GM12891 (cell line): ENCODE measurements at regions not wholly inside any gene's neighbourhood (a gene's known extent, or its start where the extent isn't known, plus 50 kb on each side); places are given as distances from the start of the nearest gene placed in this dataset.
"Not testable (repeated sequence)": the region's sequence is repeated elsewhere in the genome, so short reads cannot be mapped to it uniquely, and the experiment has no call there.

ENCODE experiments used
- DNase-seq: peaks from one replicate; pipeline ENCODE4 v3.0.0; 2011; ENCODE audit warnings: low spot score; ENCODE audit not compliant: insufficient read length
- FAIRE-seq: peaks from 2 replicates; lab custom pipeline; 2011; peaks lifted over from hg19 to GRCh38; lab: Jason Lieb, UNC
- PAX5 ChIP-seq: IDR thresholded peaks from 2 replicates; pipeline ENCODE4 v1.6.1; 2011; ENCODE audit warnings: low read length, moderate library complexity, mild to moderate bottlenecking; ENCODE audit not compliant: insufficient read depth, severe bottlenecking
- POLR2A ChIP-seq: IDR thresholded peaks from 2 replicates; pipeline ENCODE4 v1.6.1; 2011; ENCODE audit warnings: low read depth, low read length, control low read depth
- POLR2AphosphoS5 ChIP-seq: IDR thresholded peaks from 2 replicates; pipeline ENCODE4 v1.6.1; 2011; ENCODE audit warnings: low read depth, low read length, control low read depth
- POU2F2 ChIP-seq: IDR thresholded peaks from 2 replicates; pipeline ENCODE4 v1.6.1; 2011; ENCODE audit warnings: low read depth, mild to moderate bottlenecking, control low read depth, low read length, moderate library complexity
- SPI1 ChIP-seq: IDR thresholded peaks from 2 replicates; pipeline ENCODE4 v1.6.1; 2011; ENCODE audit warnings: low read depth, low read length, control low read depth
- TAF1 ChIP-seq: IDR thresholded peaks from 2 replicates; pipeline ENCODE4 v1.6.1; 2011; ENCODE audit warnings: low read depth, low read length, control low read depth

DNA sequence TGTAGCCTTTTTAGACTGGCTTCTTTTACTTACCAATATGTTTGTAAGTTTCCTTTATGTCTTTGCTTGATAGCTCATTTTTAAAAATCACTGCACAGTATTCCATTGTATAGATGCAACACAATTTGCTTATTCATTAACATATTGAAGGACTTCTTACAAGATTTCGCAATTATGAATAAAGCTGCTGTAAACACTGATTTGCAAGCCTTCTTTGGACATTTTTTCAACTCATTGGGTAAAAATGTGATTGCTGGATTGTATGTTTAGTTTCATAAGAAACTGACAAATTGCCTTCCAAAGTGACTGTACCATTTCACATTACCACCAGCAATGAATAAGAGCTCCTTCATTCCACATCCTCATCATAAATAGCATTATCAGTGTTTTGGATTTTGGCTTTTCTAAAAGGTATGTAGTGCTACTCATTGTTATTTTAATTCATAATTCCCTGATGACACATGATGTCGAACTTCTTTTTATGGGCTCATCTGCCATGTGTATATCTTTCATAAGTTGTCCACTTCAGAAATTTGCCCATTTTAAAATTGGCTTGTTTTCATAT lies 80.7 kb downstream of the TFAP2B start:
- TF ChIP-seq TAF1 (no peak), SPI1 (no peak), PAX5 (no peak), POU2F2 (no peak), POLR2A (no peak), POLR2AphosphoS5 (no peak)
- no peak for DNase-seq
- FAIRE-seq = no peak

DNA sequence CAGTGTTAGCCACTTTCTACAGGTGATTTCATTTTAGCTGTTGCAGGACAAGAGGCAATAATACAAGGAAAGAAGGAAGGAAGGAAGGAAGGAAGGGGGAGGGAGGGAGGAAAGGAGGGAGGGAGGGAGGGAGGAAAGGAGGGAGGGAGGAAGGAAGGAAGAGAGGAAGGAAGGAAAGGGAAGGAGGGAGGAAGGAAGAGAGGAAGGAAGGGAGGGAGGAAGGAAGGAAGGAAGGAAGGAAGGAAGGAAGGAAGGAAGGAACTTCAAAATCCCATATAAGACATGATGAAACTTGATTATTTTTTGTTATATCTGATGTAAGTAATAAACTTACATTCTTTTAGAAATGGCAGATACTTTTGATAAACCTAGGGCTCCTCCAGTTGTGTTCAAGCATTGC lies 83.6 kb downstream of the TFAP2B start:
- TF ChIP-seq PAX5 (no peak), TAF1 (no peak), POLR2A (no peak), SPI1 (no peak)
- no peak for FAIRE-seq
- no peak for DNase-seq

DNA sequence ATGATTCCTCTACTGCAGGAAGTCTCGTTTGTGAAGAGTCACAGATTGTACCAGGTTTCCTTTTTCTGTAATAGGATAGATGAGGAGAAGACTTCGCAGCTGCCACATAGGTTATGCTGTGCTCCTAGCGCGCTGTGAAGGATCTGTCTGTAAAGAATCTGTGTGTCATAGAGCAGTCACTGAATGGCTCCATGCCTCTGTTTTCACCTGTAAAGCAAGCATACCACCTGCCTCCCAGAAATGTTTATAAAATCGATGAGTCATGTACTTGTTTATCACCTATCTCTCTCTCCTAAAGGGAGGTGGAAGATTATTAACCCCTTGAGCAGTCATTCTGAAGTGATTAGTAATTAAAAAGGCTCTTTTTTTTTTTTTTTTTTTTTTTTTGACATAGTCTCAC lies 86.6 kb downstream of the TFAP2B start:
- no peak for TF ChIP-seq POLR2A
- TF ChIP-seq POU2F2 = no peak
- TF ChIP-seq POLR2AphosphoS5 = no peak
- no peak for TF ChIP-seq PAX5
- no peak for TF ChIP-seq SPI1
- no peak for TF ChIP-seq TAF1
- no peak for DNase-seq
- no peak for FAIRE-seq

DNA sequence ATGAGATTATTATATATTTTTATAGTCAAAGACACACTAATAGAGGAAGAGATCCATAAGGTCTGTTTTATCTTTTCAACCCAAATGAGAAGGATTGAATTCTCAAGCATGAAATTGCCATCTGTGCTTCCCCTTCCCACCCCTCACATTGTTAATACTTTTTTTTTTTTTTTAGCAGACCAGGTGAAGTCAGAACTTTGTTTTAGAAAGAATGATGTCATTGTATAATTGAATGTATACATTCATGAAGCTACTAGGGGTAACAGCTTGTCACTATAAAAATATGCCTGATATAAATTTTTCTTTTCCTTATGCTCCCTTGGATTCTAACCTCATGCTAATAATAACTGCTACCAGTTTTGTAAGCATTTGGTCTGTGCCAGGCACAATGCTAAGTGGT lies 88.9 kb downstream of the TFAP2B start:
- no peak for TF ChIP-seq POLR2A
- no peak for TF ChIP-seq SPI1
- TF ChIP-seq POU2F2 = no peak
- no peak for TF ChIP-seq POLR2AphosphoS5
- TF ChIP-seq PAX5 = no peak
- no peak for TF ChIP-seq TAF1
- DNase-seq (no peak), FAIRE-seq (no peak)

DNA sequence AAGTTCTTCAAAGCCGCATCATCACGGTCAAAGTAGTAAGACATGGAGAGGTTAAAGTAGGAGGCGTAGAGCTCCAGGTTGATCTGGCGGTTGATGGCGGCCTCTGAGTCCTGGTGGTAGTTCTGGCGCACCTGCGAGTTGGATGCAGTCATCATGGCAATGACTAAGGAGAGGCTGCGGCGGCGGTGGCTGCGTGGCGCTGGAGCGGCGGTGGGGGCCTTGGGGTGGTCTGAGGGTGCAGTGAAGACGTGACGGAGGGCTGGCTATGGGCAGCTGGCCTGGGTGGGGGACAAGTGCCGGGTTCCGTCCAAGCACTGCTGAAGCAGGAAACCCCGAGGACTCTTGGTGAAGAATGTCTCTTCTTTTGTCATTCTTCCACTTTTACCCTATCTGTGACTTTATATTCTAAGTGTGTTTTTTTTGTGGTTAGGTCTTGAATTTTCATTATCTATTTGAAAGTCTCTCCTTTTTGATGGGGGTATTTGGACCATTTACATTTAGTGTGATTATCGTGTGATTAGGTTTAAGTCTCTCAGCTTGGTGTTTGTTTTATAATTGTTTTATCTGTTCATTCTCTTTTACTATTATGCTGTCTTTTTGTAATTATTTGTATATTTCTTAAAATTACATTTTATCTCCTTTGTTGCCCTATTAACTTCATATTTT lies 94.6 kb downstream of the TFAP2B start:
- DNase-seq (no peak), FAIRE-seq (no peak)
- TF ChIP-seq SPI1 (no peak), PAX5 (no peak), TAF1 (no peak), POLR2A (no peak), POU2F2 (no peak), POLR2AphosphoS5 (no peak)

DNA sequence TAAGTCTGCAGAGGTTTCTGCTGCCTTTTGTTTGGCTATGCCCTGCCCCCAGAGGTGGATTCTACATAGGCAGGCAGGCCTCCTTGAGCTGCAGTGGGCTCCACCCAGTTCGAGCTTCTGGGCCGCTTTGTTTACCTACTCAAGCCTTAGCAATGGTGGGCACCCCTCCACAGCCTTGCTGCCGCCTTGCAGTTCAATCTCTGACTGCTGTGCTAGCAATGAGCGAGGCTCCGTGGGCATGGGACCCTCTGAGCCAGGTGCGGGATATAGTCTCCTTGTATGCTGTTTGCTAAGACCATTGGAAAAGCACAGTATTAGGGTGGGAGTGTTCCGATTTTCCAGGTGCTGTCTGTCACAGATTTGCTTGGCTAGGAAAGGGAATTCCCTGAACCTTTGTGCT lies 102.7 kb downstream of the TFAP2B start:
- not testable (repeated sequence) for DNase-seq, FAIRE-seq

DNA sequence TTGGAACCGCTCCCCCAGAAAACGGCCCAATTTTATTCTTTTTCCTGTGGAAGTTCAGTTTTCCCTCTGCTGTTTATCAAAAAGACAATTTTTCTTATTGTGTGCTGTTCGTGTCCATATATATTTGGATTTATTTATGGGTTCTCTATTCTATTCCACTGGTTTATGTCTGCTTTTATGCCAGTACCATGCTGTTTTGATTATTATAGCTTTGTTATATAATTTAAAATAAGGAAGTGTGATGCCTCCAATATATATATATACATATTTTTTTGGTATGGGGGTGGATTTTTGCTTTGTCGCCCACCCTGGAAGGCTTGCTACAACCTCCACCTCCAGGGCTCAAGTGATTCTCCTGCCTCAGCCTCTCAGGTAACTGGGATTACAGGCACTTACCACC lies 103.3 kb downstream of the TFAP2B start:
- DNase-seq (no peak), FAIRE-seq (no peak)
- TF ChIP-seq POU2F2 (no peak), SPI1 (no peak), TAF1 (no peak), POLR2AphosphoS5 (no peak), PAX5 (no peak), POLR2A (no peak)

DNA sequence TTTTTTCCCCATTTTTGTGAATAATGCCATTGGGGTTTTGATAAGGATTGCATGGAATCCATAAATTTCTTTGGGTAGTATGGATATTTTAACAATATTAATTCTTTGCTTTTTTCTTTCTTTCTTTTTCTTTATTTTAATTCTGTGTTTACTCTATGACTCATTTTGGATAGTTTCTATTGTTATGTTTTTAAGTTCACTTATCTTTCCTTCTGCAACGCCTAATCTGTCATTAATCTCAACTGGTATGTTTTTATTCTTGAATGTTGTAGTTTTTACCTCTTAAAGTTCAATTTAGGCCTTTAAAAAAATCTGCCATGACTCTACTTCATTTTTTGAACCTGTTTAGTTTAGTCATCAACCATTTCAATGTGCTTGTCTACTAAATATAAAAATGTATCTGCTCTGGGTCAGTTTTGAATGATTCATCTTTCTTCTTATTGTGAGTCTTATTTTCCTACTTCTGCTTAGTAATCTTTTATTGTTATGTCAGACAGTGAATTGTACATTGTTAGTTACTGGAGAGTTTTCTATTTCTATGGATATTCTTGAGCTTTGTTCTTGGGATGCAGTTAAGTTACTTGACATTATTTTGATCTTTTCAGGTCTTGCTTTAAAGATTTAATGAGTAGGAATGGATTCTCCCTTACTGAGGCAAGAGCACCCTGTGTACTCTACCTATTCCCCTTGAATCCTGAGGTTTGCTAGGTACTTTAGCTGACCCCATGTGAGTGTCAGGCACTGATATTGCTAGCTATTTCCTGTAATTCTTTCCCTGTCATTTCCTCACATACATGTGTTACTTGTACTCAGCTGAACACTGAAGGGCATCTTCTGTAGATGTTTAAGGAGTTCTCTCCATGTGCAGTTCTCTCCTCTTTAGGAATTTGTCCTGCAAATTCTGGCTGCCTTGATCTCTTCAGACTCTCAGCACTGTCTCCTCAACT lies 104.2 kb downstream of the TFAP2B start:
- FAIRE-seq (no peak), DNase-seq (no peak)
- no peak for TF ChIP-seq POU2F2
- no peak for TF ChIP-seq POLR2AphosphoS5
- no peak for TF ChIP-seq PAX5
- TF ChIP-seq SPI1 = no peak
- no peak for TF ChIP-seq POLR2A
- TF ChIP-seq TAF1 = no peak

DNA sequence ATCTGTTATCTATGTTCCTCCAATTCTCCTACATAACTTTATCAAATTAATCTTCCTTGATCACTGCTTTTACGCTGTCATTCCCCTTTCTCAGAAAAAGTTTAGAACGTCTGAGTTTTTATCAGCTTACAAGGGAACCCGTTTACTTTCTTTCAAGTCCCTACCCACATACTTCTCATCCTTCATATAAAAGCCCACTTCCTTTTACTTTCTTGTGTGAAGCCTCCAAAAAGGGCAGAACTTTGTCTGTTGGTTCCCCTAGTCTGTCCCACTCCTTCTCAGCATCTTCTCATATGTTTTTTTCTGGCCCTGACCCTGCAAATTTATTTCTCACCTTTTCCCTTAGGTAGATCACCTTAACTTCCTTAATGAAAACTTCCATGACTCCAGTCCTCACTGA lies 106.1 kb downstream of the TFAP2B start:
- no peak for TF ChIP-seq PAX5
- no peak for TF ChIP-seq POLR2AphosphoS5
- no peak for TF ChIP-seq POLR2A
- no peak for TF ChIP-seq POU2F2
- no peak for TF ChIP-seq SPI1
- no peak for TF ChIP-seq TAF1
- FAIRE-seq (no peak), DNase-seq (no peak)

DNA sequence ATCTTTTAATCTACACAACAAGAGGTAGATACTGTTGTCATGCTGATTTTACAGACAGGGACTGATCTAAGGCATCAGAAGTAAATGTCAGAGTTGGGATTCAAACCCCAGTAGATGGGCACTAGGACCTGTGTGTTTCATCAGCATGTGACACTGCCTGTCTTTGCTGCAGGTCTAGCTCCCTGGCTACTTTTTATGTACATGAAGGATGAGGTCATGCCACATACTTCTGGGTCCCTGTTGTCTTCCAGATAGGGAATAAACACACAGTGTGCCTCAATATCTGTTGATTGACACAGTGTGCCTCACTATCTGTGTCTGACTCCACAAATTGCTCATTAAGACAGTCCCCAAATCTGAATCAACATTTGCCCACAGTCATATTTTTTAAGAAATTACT lies 106.9 kb downstream of the TFAP2B start:
- TF ChIP-seq POU2F2 (no peak), POLR2A (no peak), POLR2AphosphoS5 (no peak), TAF1 (no peak), SPI1 (no peak), PAX5 (no peak)
- DNase-seq (no peak), FAIRE-seq (no peak)
